GM23338 (cell line): ENCODE measurements at regions not wholly inside any gene's neighbourhood (a gene's known extent, or its start where the extent isn't known, plus 50 kb on each side); places are given as distances from the start of the nearest gene placed in this dataset.

Experiments used
- ATAC-seq: fragments of 200-7000 bp; cut with Tn5 transposase; 3 replicates; pipeline ENCODE4 v1.9.1; 2020
- DNase-seq: peaks from one replicate; pipeline ENCODE4 v3.0.0-alpha.2; 2015; ENCODE audit warnings: low spot score
- H2AFZ ChIP-seq: fragments of 200-600 bp; sonication (generic); 2 replicates; pipeline ENCODE4 v1.8.0; 2016; ENCODE audit warnings: antibody characterized with exemption, mild to moderate bottlenecking, moderate library complexity
- H3F3A ChIP-seq: fragments of 200-600 bp; sonication (generic); replicated peaks from 2 replicates; pipeline ENCODE4 v1.8.0; 2017; ENCODE audit warnings: antibody characterized with exemption, mixed run types, low read depth
- H3K27ac ChIP-seq: fragments of 200-600 bp; sonication (generic); 2 replicates; pipeline ENCODE4 v1.6.1; 2016; ENCODE audit warnings: low read depth
- H3K27me3 ChIP-seq: fragments of 200-600 bp; sonication (generic); 2 replicates; pipeline ENCODE4 v1.8.0; 2016; ENCODE audit warnings: mild to moderate bottlenecking, mixed run types, moderate library complexity; ENCODE audit not compliant: insufficient read depth
- H3K36me3 ChIP-seq: fragments of 200-600 bp; sonication (generic); 2 replicates; pipeline ENCODE4 v1.8.0; 2016; ENCODE audit warnings: mild to moderate bottlenecking; ENCODE audit not compliant: insufficient read depth
- H3K4me1 ChIP-seq: fragments of 200-600 bp; sonication (generic); 2 replicates; pipeline ENCODE4 v1.8.0; 2016; ENCODE audit warnings: mild to moderate bottlenecking, moderate library complexity; ENCODE audit not compliant: insufficient read depth
- H3K4me2 ChIP-seq: fragments of 200-600 bp; sonication (generic); 2 replicates; pipeline ENCODE4 v1.7.1; 2017; ENCODE audit warnings: mixed run types
- H3K4me3 ChIP-seq: fragments of 200-600 bp; sonication (generic); 2 replicates; pipeline ENCODE4 v1.6.1; 2016; ENCODE audit warnings: mixed run types
- H3K79me2 ChIP-seq: fragments of 200-600 bp; sonication (generic); replicated peaks from 2 replicates; pipeline ENCODE4 v1.8.0; 2017; ENCODE audit warnings: mild to moderate bottlenecking; ENCODE audit not compliant: insufficient read depth
- H3K9me2 ChIP-seq: fragments of 200-600 bp; sonication (generic); 2 replicates; pipeline ENCODE4 v1.8.0; 2017; ENCODE audit not compliant: insufficient read depth
- H4K20me1 ChIP-seq: fragments of 200-600 bp; sonication (generic); replicated peaks from 2 replicates; pipeline ENCODE4 v1.8.0; 2017; ENCODE audit warnings: mild to moderate bottlenecking; ENCODE audit not compliant: insufficient read depth
- H3K27ac Mint-ChIP-seq: 2 replicates; pipeline ENCODE4 v1.8.0; 2020; ENCODE audit warnings: inconsistent platforms, mild to moderate bottlenecking, moderate library complexity, mixed read lengths
- H3K27me3 Mint-ChIP-seq: 3 replicates; pipeline ENCODE4 v1.8.0; 2022; ENCODE audit warnings: low read depth, mild to moderate bottlenecking, moderate library complexity, mixed read lengths, inconsistent platforms; ENCODE audit not compliant: insufficient read depth, poor library complexity
- H3K36me3 Mint-ChIP-seq: 3 replicates; pipeline ENCODE4 v1.8.0; 2021; ENCODE audit warnings: low read depth, mild to moderate bottlenecking, inconsistent platforms, moderate library complexity, mixed read lengths
- H3K4me1 Mint-ChIP-seq: 3 replicates; pipeline ENCODE4 v1.8.0; 2020; ENCODE audit warnings: mild to moderate bottlenecking, inconsistent platforms, mixed read lengths
- H3K4me3 Mint-ChIP-seq: 3 replicates; pipeline ENCODE4 v1.8.0; 2021; ENCODE audit warnings: moderate library complexity, mild to moderate bottlenecking, inconsistent platforms, mixed read lengths
- H3K9me3 Mint-ChIP-seq: 3 replicates; pipeline ENCODE4 v1.8.0; 2020; ENCODE audit warnings: moderate library complexity, mild to moderate bottlenecking, inconsistent platforms, mixed read lengths
- CREB1 ChIP-seq: fragments of 250-450 bp; sonication (Bioruptor Pico); IDR thresholded peaks from 2 replicates; pipeline ENCODE4 v1.5.0; 2020; ENCODE audit warnings: low read depth, mild to moderate bottlenecking, moderate library complexity
- ETS1 ChIP-seq: IDR thresholded peaks from 2 replicates; pipeline ENCODE4 v1.6.1; 2016; ENCODE audit warnings: antibody characterized with exemption
- EZH2 ChIP-seq: fragments of 200-600 bp; sonication (generic); IDR thresholded peaks from one replicate; pipeline ENCODE4 v1.8.0; 2017; ENCODE audit warnings: antibody characterized with exemption, mild to moderate bottlenecking, low read depth; ENCODE audit not compliant: unreplicated experiment
- EZH2phosphoT487 ChIP-seq: fragments of 200-600 bp; sonication (generic); IDR thresholded peaks from one replicate; pipeline ENCODE4 v1.8.1; 2018; ENCODE audit warnings: antibody characterized with exemption; ENCODE audit not compliant: unreplicated experiment
- NANOG ChIP-seq: IDR thresholded peaks from 2 replicates; pipeline ENCODE4 v1.6.1; 2016; ENCODE audit warnings: antibody characterized with exemption, borderline replicate concordance
- POLR2AphosphoS5 ChIP-seq: IDR thresholded peaks from 2 replicates; pipeline ENCODE4 v1.6.1; 2016; ENCODE audit warnings: antibody characterized with exemption, low read depth
- REST ChIP-seq: IDR thresholded peaks from one replicate; pipeline ENCODE4 v1.6.1; 2018; ENCODE audit warnings: antibody characterized with exemption; ENCODE audit not compliant: unreplicated experiment
- STAT1 ChIP-seq: IDR thresholded peaks from one replicate; pipeline ENCODE4 v1.6.1; 2016; ENCODE audit warnings: antibody characterized with exemption; ENCODE audit not compliant: unreplicated experiment
- ZNF114 ChIP-seq: fragments of 250-450 bp; sonication (Bioruptor Pico); IDR thresholded peaks from 2 replicates; pipeline ENCODE4 v1.5.0; 2020; ENCODE audit warnings: mild to moderate bottlenecking, moderate library complexity
- ZNF331 ChIP-seq: fragments of 250-450 bp; sonication (Bioruptor Pico); IDR thresholded peaks from 2 replicates; pipeline ENCODE4 v1.5.0; 2020; ENCODE audit warnings: low read depth, mild to moderate bottlenecking, moderate library complexity

- no peaks in the 10 kb centered on the region for H3K79me2 ChIP-seq
- H3K27ac Mint-ChIP-seq, result no peak overlapping the region
- no peak overlapping the region for H3K4me3 ChIP-seq
- H3K4me1 Mint-ChIP-seq, result no peaks in the 10 kb centered on the region; the same call in 2 of the 3 replicates
- no peaks in the 10 kb centered on the region for H3K36me3 ChIP-seq
- peaks cover 3% of the 10 kb centered on the region; the same call in 2 of the 3 replicates for H3K9me3 Mint-ChIP-seq
- no peak overlapping the region for H3K4me2 ChIP-seq
- H3K36me3 Mint-ChIP-seq, result 0 out of 3 replicates have a peak, but pooled peaks cover 3% of the 10 kb centered on the region
- H3K9me2 ChIP-seq, result 0 out of 2 replicates have a peak, but pooled peaks cover 2% of the 10 kb centered on the region
- H3K27me3 Mint-ChIP-seq, result peaks cover 3% of the 10 kb centered on the region
- DNase-seq (no peak), ATAC-seq (no peak)
- H3K4me3 Mint-ChIP-seq, result no peak overlapping the region
- TF ChIP-seq STAT1 (no peak), ETS1 (no peak), REST (no peak), POLR2AphosphoS5 (no peak), EZH2 (no peak)
- no peak overlapping the region for H2AFZ ChIP-seq
- no peaks in the 10 kb centered on the region for H4K20me1 ChIP-seq
- H3F3A ChIP-seq, result no peaks in the 10 kb centered on the region
- H3K4me1 ChIP-seq, result no peaks in the 10 kb centered on the region
- H3K27ac ChIP-seq, result no peak overlapping the region
- H3K27me3 ChIP-seq, result no peaks in the 10 kb centered on the region
Measured at GRCh38 chr5:124079062-124079461, 567.1 kb downstream of the CSNK1G3 start.

GRCh38 chr5:124074500-124074899, 562.5 kb downstream of the CSNK1G3 start:
- Histone ChIP-seq H3K27me3 (no peaks in the 10 kb centered on the region), H3K36me3 (no peaks in the 10 kb centered on the region), H3K4me2 (no peak overlapping the region), H4K20me1 (no peaks in the 10 kb centered on the region), H2AFZ (no peak overlapping the region), H3K4me1 (no peaks in the 10 kb centered on the region), H3K4me3 (no peak overlapping the region), H3K27ac (no peak overlapping the region), H3K9me2 (0 out of 2 replicates have a peak, but pooled peaks cover 2% of the 10 kb centered on the region), H3F3A (no peaks in the 10 kb centered on the region), H3K79me2 (no peaks in the 10 kb centered on the region)
- Mint-ChIP-seq H3K9me3 (peaks cover 3% of the 10 kb centered on the region; the same call in 2 of the 3 replicates), H3K4me3 (no peak overlapping the region), H3K27ac (no peak overlapping the region), H3K36me3 (0 out of 3 replicates have a peak, but pooled peaks cover 3% of the 10 kb centered on the region), H3K4me1 (peaks cover 7% of the 10 kb centered on the region; the same call in 2 of the 3 replicates), H3K27me3 (peaks cover 3% of the 10 kb centered on the region)
- DNase-seq (no peak), ATAC-seq (no peak)
- TF ChIP-seq ZNF331 (CRISPR knock-in tag), result no peak
- no peak for TF ChIP-seq ZNF114 (CRISPR knock-in tag)
- no peak for TF ChIP-seq EZH2
- no peak for TF ChIP-seq REST
- no peak for TF ChIP-seq STAT1
- TF ChIP-seq ETS1, result no peak
- TF ChIP-seq NANOG, result no peak
- no peak for TF ChIP-seq CREB1
- TF ChIP-seq EZH2phosphoT487, result no peak
